LNCaP clone FGC (cell line): ENCODE measurements at regions not wholly inside any gene's neighbourhood (a gene's known extent, or its start where the extent isn't known, plus 50 kb on each side); places are given as distances from the start of the nearest gene placed in this dataset.

Source experiments
- DNase-seq: peaks from one replicate; pipeline ENCODE4 v3.0.0-alpha.2; 2011; ENCODE audit warnings: low read depth
- H3K4me3 ChIP-seq: 2 replicates; pipeline ENCODE4 v1.5.1; 2011; ENCODE audit warnings: mild to moderate bottlenecking, low read depth, low read length, control low read depth
- TF ChIP-seq, protein P1 (sequence below): IDR thresholded peaks from 2 replicates; pipeline ENCODE4 v1.5.1; 2012; ENCODE audit warnings: mild to moderate bottlenecking; ENCODE audit not compliant: control insufficient read depth, insufficient read depth; ENCODE audit errors: extremely low read depth

DNA sequence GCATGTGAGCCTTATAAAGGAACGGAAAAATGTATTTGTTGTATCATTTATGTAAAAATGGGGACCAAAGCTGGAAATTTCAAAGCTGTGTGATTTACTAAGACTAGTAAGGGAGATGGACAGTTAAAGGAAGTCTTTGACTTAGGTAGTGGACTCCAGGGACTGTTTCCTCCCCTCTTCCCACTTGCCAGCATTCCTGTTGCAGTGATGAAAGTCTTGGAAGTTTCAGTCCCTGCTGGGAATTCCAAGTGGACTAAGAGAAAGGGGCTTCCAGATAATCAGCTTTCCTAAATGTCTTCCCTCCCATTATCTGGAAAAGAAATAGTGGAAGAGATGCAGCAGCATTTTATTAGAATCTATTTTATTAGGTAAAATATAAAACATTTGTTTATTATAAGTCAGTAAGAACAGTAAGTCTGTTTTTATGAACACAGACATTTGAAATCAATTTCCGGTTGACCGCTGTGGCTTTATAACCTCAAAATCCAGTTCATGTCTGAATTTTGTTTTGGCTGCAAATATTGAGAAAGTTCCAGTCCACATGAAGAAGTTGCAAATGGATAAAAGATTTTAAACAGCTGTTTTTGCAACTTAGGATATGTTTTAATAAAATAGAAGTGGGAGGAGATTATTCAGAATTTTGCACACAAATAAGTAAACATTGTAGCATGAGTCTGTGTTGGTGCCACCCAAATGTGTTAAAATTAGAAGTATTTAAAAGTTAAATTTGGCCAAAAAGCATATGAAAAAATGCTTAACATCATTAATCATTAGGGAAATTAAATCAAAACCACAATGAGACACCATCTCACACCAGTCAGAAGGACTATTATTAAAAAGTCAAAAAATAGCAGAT, 141.8 kb downstream of the IL20RB start:
- no peak overlapping the region for H3K4me3 ChIP-seq
- TF ChIP-seq, protein P1, sequence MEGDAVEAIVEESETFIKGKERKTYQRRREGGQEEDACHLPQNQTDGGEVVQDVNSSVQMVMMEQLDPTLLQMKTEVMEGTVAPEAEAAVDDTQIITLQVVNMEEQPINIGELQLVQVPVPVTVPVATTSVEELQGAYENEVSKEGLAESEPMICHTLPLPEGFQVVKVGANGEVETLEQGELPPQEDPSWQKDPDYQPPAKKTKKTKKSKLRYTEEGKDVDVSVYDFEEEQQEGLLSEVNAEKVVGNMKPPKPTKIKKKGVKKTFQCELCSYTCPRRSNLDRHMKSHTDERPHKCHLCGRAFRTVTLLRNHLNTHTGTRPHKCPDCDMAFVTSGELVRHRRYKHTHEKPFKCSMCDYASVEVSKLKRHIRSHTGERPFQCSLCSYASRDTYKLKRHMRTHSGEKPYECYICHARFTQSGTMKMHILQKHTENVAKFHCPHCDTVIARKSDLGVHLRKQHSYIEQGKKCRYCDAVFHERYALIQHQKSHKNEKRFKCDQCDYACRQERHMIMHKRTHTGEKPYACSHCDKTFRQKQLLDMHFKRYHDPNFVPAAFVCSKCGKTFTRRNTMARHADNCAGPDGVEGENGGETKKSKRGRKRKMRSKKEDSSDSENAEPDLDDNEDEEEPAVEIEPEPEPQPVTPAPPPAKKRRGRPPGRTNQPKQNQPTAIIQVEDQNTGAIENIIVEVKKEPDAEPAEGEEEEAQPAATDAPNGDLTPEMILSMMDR = no peak
- DNase-seq = no peak

DNA sequence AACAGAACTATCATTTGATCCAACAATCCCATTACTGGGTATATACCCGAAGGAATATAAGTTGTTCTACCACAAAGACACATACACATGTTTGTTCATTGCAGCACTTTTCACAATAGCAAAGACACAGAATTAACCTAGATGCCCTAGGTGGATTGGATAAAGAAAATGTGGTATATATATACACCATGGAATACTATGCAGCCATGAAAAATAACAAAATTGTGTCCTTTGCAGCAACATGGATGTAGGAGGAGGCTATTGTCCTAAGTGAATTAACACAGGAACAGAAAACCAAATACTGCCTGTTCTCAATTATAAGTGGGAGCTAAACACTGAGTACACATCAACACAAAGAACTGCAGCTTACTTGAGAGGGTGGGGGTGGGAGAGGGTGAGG, 142.5 kb downstream of the IL20RB start:
- DNase-seq = no peak
- TF ChIP-seq, protein P1 = no peak
- no peak overlapping the region for H3K4me3 ChIP-seq

DNA sequence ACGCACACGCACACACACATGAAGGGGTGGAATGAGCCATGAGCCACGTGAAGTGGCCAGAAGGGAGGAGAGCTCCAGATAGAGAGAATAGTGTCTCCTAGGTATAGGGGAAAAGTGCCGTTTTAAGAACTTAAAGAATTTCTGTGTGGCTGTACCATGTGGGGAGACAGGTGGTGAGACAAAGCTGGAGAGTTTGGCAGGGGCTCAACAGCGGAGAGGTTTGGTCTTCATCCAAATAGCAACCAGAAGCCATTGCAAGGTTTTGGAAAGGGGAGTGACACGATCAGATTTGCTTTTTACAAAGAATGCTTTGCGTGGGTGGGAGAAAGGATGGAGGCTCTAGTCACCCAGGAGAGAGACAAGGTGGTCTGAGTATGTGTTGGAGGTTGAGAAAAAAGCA, 146.0 kb downstream of the IL20RB start:
- TF ChIP-seq, protein P1 = no peak
- no peak overlapping the region for H3K4me3 ChIP-seq
- no peak for DNase-seq

DNA sequence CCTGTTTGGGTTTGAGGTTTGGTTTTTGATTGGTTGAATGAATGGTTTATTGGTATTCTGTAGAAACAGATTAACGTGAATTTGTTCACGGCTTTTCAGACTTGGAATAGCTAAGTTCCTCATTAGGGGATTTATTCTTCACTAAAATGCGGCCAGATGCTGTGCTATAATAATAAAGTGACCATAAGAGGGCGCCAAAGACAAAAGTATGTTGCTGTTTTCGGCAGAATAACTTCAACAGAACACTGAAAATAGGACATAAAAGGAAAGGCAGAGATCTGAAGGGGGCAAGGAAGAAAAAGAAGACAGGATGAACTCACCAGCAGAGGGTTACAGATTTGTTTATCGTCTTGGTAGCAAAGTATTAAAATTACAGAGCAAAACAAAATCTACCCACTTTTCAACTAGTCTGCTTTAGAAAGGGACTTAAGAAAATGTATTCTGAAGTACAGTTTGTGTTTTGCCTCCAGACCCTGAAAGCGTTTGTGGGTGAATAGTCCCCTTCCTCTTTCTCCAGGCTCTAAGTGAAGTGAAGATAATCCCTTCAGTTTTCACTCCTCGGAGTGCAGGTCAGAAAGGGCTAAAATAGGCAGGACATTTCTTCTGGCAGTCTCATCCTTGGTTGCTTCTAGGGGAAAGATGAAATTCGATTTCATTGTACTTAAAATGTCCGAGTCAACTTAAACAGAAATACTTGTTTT, 147.6 kb downstream of the IL20RB start:
- TF ChIP-seq, protein P1 = peak; percentile 77
- peak; percentile 15 for DNase-seq
- H3K4me3 ChIP-seq = no peak overlapping the region

DNA sequence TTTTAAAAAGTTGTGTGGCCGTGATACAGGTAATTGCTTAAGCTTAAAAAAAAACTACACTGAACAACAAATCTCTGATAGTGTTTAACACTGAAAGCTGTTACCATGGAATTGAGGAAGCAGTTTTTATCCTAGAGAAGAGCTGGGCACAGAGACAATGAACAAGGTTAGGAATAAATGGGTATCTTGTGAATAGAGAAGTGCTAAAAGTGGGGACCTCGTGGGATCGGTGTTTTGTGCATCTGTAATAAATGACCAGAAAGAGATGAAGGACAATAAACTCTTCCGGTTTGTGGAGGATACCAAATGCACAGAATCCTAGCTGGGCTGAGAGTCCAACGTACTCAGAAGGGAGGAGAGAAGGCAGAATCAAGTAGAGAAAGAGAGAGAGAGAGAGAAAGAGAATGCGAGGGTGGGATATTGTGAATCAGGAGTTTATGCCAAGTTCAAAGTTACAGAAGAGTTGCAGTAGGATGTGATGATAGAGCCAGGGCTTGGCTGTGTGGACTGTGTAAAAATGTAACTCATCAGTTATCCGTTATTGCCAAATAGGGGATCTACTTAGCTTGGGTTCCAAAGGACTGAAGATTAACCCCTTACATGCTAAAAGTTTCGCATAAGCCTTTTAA, 148.9 kb downstream of the IL20RB start:
- no peak for DNase-seq
- TF ChIP-seq, protein P1 = no peak
- no peak overlapping the region for H3K4me3 ChIP-seq

DNA sequence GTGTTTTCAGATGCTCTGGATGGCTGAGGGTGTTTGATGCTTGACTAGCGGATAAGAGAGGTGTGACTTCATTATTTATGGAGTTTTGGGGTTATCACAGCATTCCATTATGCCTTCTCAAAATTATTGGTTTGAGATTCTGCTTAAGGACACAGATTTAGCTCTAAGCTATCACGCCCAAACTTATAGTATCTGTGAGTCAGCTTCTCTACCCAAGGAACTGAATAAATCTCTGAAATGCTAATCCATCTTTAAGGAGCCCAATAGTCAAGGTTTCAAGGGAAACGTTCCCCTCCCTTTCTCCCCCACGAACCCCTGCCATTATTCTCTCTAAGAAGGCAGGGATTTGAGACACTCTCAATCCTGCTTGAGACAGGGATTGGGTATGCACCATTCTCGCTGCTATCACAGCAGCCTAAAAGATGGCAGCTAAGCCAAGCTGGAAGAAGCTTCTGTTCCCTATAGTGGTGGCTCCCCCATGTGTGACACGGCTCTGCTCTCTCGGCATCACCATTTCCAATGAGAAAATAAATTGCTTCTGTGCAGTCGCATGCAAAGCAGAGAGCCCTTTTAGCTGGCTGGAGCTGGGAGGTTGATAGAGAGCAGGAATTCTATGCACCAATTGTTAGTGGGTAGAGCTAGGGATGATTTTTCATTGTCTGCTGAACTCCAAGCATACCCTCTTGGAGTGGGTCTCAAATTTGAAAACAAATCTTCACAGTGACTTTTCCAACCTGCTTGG, 151.1 kb downstream of the IL20RB start:
- TF ChIP-seq, protein P1 = no peak
- no peak overlapping the region for H3K4me3 ChIP-seq
- DNase-seq = no peak
